ENCODE measurements at regions not wholly inside any gene's neighbourhood (a gene's known extent, or its start where the extent isn't known, plus 50 kb on each side); places are given as distances from the start of the nearest gene placed in this dataset.

GRCh38 chr1:229971141-229971540 lies 95.9 kb upstream of the GALNT2 start:
- no peak for DNase-seq

GRCh38 chr1:229972600-229973296 lies 94.3 kb upstream of the GALNT2 start:
- DNase-seq: no peak

- DNase-seq: no peak
Observed at GRCh38 chr1:229973297-229973612, 93.8 kb upstream of the GALNT2 start.

- no peak for DNase-seq
Observed at GRCh38 chr1:229975047-229975446, 92.0 kb upstream of the GALNT2 start.

- DNase-seq: no peak
Observed at GRCh38 chr1:229980009-229980408, 87.0 kb upstream of the GALNT2 start.

- no peak for DNase-seq
Observed at GRCh38 chr1:229981736-229982135, 85.3 kb upstream of the GALNT2 start.

GRCh38 chr1:229984310-229984991 lies 82.6 kb upstream of the GALNT2 start:
- no peak for DNase-seq

- DNase-seq: no peak
Observed at GRCh38 chr1:229984992-229985612, 81.9 kb upstream of the GALNT2 start.

- DNase-seq: peak; percentile 24
Observed at GRCh38 chr1:229985613-229986010, 81.4 kb upstream of the GALNT2 start.

- DNase-seq: no peak
Observed at GRCh38 chr1:229986737-229987337, 80.2 kb upstream of the GALNT2 start.

GRCh38 chr1:229987953-229988352 lies 79.1 kb upstream of the GALNT2 start:
- DNase-seq: no peak

- DNase-seq: no peak
Observed at GRCh38 chr1:229988534-229988933, 78.5 kb upstream of the GALNT2 start.

- DNase-seq: no peak
Observed at GRCh38 chr1:229989591-229990248, 77.3 kb upstream of the GALNT2 start.

GRCh38 chr1:229990326-229990725 lies 76.7 kb upstream of the GALNT2 start:
- no peak for DNase-seq

GRCh38 chr1:229991104-229991513 lies 75.9 kb upstream of the GALNT2 start:
- DNase-seq: no peak

- peak; percentile 25 for DNase-seq
Observed at GRCh38 chr1:229991724-229992333, 75.2 kb upstream of the GALNT2 start.

GRCh38 chr1:229993060-229993459 lies 74.0 kb upstream of the GALNT2 start:
- DNase-seq: no peak

- DNase-seq: no peak
Observed at GRCh38 chr1:229993894-229994293, 73.1 kb upstream of the GALNT2 start.

GRCh38 chr1:229999004-229999670 lies 67.9 kb upstream of the GALNT2 start:
- peak; percentile 81 for DNase-seq

GRCh38 chr1:230000493-230001184 lies 66.4 kb upstream of the GALNT2 start:
- DNase-seq: peak; percentile 56

GRCh38 chr1:230002164-230002803 lies 64.8 kb upstream of the GALNT2 start:
- DNase-seq: peak; percentile 23

Measured in tongue (tissue), 1 donor.